Adrenal gland (tissue), 5 donors: ENCODE measurements at regions not wholly inside any gene's neighbourhood (a gene's known extent, or its start where the extent isn't known, plus 50 kb on each side); places are given as distances from the start of the nearest gene placed in this dataset.

Experiments
- CTCF ChIP-seq, 6 experiments: fragments of 450-650 bp in 4 of 6; fragments of 200-600 bp in 2 of 6; sonication (generic) in 1 of 6; IDR thresholded peaks; 1 replicate in 5 of 6; 2 replicates in 1 of 6; pipeline versions ENCODE4 v1.5.1 to v1.8.0; 2016 to 2021; ENCODE audit warnings: antibody characterized with exemption in 6 of 6, mild to moderate bottlenecking in 2 of 6, moderate library complexity in 1 of 6
- POLR2A ChIP-seq, 2 donors: fragments of 450-650 bp; IDR thresholded peaks; one replicate each; pipeline ENCODE4 v1.6.1; 2017; ENCODE audit warnings: antibody characterized with exemption in 2 of 2, mild to moderate bottlenecking in 2 of 2, moderate library complexity in 1 of 2
- donor health status: DM: no; HTN: no; CAD: no.

DNA sequence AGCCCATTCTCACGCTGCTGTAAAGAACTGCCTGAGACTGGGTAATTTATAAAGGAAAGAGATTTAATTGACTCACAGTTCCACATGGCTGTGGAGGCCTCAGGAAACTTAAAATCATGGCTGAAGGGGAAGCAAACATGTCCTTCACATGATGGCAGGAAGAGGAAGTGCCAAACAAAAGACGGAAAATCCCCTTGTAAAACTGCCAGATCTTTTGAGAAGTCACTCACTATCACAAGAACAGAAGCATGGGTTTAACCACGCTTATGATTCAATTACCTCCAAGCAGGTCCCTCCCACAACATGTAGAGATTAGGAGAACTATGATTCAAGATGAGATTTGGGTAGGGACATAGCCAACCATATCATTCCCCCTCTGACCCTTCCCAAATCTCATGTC is 335.5 kb downstream of the IL15 start:
- no peak for TF ChIP-seq CTCF (IDR thresholded peaks at IDR 0.05)
- TF ChIP-seq POLR2A (IDR thresholded peaks at IDR 0.05), result no peak
